ENCODE measurements at regions not wholly inside any gene's neighbourhood (a gene's known extent, or its start where the extent isn't known, plus 50 kb on each side); places are given as distances from the start of the nearest gene placed in this dataset.

- no peak for DNase-seq (ENCODE audit: low read depth in 4 of 4, low spot score in 1 of 4)
These were observed 218.5 kb downstream of the PTPRU start for GRCh38 chr1:29454616-29455380.

GRCh38 chr1:29453502-29454240 lies 217.3 kb downstream of the PTPRU start:
- no peak for DNase-seq (ENCODE audit: low read depth in 4 of 4, low spot score in 1 of 4)

GRCh38 chr1:29452463-29453230 lies 216.3 kb downstream of the PTPRU start:
- no peak for DNase-seq (ENCODE audit: low read depth in 4 of 4, low spot score in 1 of 4)

GRCh38 chr1:29451368-29451892 lies 215.1 kb downstream of the PTPRU start:
- no peak for DNase-seq (ENCODE audit: low read depth in 4 of 4, low spot score in 1 of 4)

GRCh38 chr1:29450591-29450990 lies 214.3 kb downstream of the PTPRU start:
- no peak for DNase-seq (ENCODE audit: low read depth in 4 of 4, low spot score in 1 of 4)

GRCh38 chr1:29448456-29449235 lies 212.3 kb downstream of the PTPRU start:
- DNase-seq (ENCODE audit: low read depth in 4 of 4, low spot score in 1 of 4) = no peak

- DNase-seq (ENCODE audit: low read depth in 4 of 4, low spot score in 1 of 4) = no peak
These were observed 211.0 kb downstream of the PTPRU start for GRCh38 chr1:29447368-29447767.

- no peak for DNase-seq (ENCODE audit: low read depth in 4 of 4, low spot score in 1 of 4)
These were observed 208.7 kb downstream of the PTPRU start for GRCh38 chr1:29444782-29445729.

- no peak for DNase-seq (ENCODE audit: low read depth in 4 of 4, low spot score in 1 of 4)
These were observed 207.9 kb downstream of the PTPRU start for GRCh38 chr1:29444081-29444715.

GRCh38 chr1:29441916-29442668 lies 205.8 kb downstream of the PTPRU start:
- DNase-seq (ENCODE audit: low read depth in 4 of 4, low spot score in 1 of 4) = no peak

GRCh38 chr1:29439615-29440014 lies 203.3 kb downstream of the PTPRU start:
- DNase-seq (ENCODE audit: low read depth in 4 of 4, low spot score in 1 of 4) = no peak

GRCh38 chr1:29438991-29439390 lies 202.7 kb downstream of the PTPRU start:
- no peak for DNase-seq (ENCODE audit: low read depth in 4 of 4, low spot score in 1 of 4)

- DNase-seq (ENCODE audit: low read depth in 4 of 4, low spot score in 1 of 4) = no peak
These were observed 201.6 kb downstream of the PTPRU start for GRCh38 chr1:29437946-29438345.

- no peak for DNase-seq (ENCODE audit: low read depth in 4 of 4, low spot score in 1 of 4)
These were observed 200.0 kb downstream of the PTPRU start for GRCh38 chr1:29436181-29436785.

GRCh38 chr1:29433830-29434229 lies 197.5 kb downstream of the PTPRU start:
- DNase-seq (ENCODE audit: low read depth in 4 of 4, low spot score in 1 of 4) = no peak

GRCh38 chr1:29431138-29431537 lies 194.8 kb downstream of the PTPRU start:
- DNase-seq (ENCODE audit: low read depth in 4 of 4, low spot score in 1 of 4) = no peak

GRCh38 chr1:29429656-29430055 lies 193.3 kb downstream of the PTPRU start:
- DNase-seq (ENCODE audit: low read depth in 4 of 4, low spot score in 1 of 4) = no peak

- no peak for DNase-seq (ENCODE audit: low read depth in 4 of 4, low spot score in 1 of 4)
These were observed 192.7 kb downstream of the PTPRU start for GRCh38 chr1:29428997-29429396.

All from stimulated activated CD4-positive, alpha-beta T cell treated with anti-CD3 and anti-CD28 coated beads, Interleukin-1b, Interleukin-23, amount 100 ng/mL, for 24 hours (primary cell).